ENCODE measurements at regions not wholly inside any gene's neighbourhood (a gene's known extent, or its start where the extent isn't known, plus 50 kb on each side); places are given as distances from the start of the nearest gene placed in this dataset.
"Not testable (repeated sequence)": the region's sequence is repeated elsewhere in the genome, so short reads cannot be mapped to it uniquely, and the experiment has no call there.

DNA sequence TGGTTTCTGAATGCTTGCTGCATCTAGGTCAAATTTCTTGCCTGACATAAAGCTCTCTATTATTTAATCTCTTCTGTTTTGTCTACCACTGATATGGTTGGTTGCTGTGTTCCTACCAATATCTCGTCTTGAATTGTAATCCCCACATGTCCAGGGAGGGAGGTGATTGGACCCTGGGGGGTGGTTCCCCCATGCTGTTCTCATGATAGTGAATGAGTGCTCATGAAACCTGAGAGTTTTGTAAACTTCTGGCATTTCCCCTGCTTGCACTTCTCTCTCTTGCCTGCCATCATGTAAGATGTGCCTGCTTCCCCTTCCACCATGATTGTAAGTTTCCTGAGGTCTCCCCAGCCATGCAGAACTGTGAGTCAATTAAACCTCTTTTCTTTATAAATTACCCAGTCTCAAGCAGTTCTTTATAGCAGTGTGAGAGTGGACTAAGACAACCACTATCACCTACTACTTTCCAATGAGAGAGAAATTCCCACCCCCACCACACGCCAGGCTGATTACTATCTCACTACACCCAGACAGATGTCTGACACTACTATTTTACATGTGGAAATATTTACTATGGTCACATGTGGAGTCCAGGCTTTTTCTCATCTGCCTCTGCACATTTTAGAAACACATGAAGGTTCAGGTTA lies 69.2 kb upstream of the ATP2B1 start:
- Histone ChIP-seq H3K4me1 (ENCODE audit: control insufficient read depth, insufficient read depth, low read length) (no peaks in the 10 kb centered on the region), H3K27me3 (ENCODE audit: control insufficient read depth, insufficient read depth) (no peaks in the 10 kb centered on the region), H3K4me3 (ENCODE audit: low read length) (no peak overlapping the region), H3K27ac (ENCODE audit: low read length) (no peak overlapping the region), H3K9me3 (ENCODE audit: control insufficient read depth, low read length) (no peaks in the 10 kb centered on the region)
- WGBS, result 75% methylated on average over 2 of the region's 2 CpGs
- DNase-seq (no peak), ATAC-seq (no peak)
- intact Hi-C loops (cut with DNase I), result no loop called here

DNA sequence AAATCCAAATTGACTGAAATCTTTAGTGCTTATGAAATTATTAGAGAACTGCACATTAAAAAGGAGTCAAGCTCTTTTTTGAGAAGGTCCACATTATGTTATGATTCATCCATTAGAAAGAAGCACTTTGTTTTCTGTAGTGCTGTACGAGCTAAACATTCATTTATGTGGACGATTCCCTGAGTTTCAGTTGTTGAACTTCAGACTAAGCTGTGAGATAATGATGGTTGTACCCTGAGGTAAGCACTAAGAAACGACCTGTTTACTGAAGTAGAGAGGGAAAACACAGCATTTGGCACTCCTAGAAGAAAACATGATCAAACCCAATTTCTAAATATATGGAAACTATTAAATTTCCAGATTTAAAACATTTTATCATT lies 67.3 kb upstream of the ATP2B1 start:
- intact Hi-C loops (cut with DNase I), result no loop called here
- Histone ChIP-seq H3K27ac (ENCODE audit: low read length) (no peak overlapping the region), H3K4me3 (ENCODE audit: low read length) (no peak overlapping the region), H3K27me3 (ENCODE audit: control insufficient read depth, insufficient read depth) (no peaks in the 10 kb centered on the region), H3K9me3 (ENCODE audit: control insufficient read depth, low read length) (no peaks in the 10 kb centered on the region), H3K4me1 (ENCODE audit: control insufficient read depth, insufficient read depth, low read length) (no peaks in the 10 kb centered on the region)
- ATAC-seq (no peak), DNase-seq (no peak)
- WGBS, result 66% methylated on average over 3 of the region's 3 CpGs

- WGBS, result 65% methylated on average over 6 of the region's 6 CpGs
- no peaks in the 10 kb centered on the region for H3K9me3 ChIP-seq (ENCODE audit: control insufficient read depth, low read length)
- H3K27ac ChIP-seq (ENCODE audit: low read length), result no peak overlapping the region
- intact Hi-C loops (cut with DNase I), result no loop called here
- H3K4me3 ChIP-seq (ENCODE audit: low read length), result no peak overlapping the region
- no peaks in the 10 kb centered on the region for H3K4me1 ChIP-seq (ENCODE audit: control insufficient read depth, insufficient read depth, low read length)
- ATAC-seq, result no peak
- no peak for DNase-seq
- H3K27me3 ChIP-seq (ENCODE audit: control insufficient read depth, insufficient read depth), result no peaks in the 10 kb centered on the region
Observed at GRCh38 chr12:89775063-89775985, 66.7 kb upstream of the ATP2B1 start.

GRCh38 chr12:89774645-89775044 lies 66.0 kb upstream of the ATP2B1 start:
- intact Hi-C loops (cut with DNase I), result no loop called here
- no peaks in the 10 kb centered on the region for H3K27me3 ChIP-seq (ENCODE audit: control insufficient read depth, insufficient read depth)
- H3K27ac ChIP-seq (ENCODE audit: low read length), result no peak overlapping the region
- ATAC-seq (no peak), DNase-seq (no peak)
- H3K9me3 ChIP-seq (ENCODE audit: control insufficient read depth, low read length), result no peaks in the 10 kb centered on the region
- WGBS, result 93% methylated on average over 1 of the region's 1 CpG
- no peaks in the 10 kb centered on the region for H3K4me1 ChIP-seq (ENCODE audit: control insufficient read depth, insufficient read depth, low read length)
- H3K4me3 ChIP-seq (ENCODE audit: low read length), result no peak overlapping the region

DNA sequence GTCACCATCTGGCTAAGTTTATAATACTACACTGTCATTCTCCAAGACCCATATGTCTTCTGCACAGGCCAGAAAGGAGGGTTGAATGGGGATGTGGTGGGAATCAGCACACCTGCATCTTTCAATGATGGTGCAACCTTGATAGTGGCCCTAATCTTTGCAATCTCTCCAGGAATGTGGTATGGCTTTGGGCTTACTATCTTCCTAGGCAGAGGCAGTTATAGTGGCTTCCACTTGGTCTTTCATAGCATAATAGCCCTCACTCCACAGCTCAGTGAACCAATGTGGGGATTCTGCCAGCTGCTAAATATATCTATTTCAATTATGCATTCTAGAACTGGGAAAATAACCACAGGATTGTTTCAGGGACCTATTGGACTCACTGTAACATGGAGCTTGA lies 61.8 kb upstream of the ATP2B1 start:
- intact Hi-C loops (cut with DNase I), result no loop called here

GRCh38 chr12:89769483-89769818 lies 60.8 kb upstream of the ATP2B1 start:
- 93% methylated on average over 1 of the region's 1 CpG for WGBS
- H3K27ac ChIP-seq (ENCODE audit: low read length), result no peak overlapping the region

More for the DNA sequence above, 61.8 kb upstream of the ATP2B1 start:
- Histone ChIP-seq H3K27ac (ENCODE audit: low read length) (no peak overlapping the region), H3K9me3 (ENCODE audit: control insufficient read depth, low read length) (no peaks in the 10 kb centered on the region), H3K4me1 (ENCODE audit: control insufficient read depth, insufficient read depth, low read length) (no peaks in the 10 kb centered on the region), H3K4me3 (ENCODE audit: low read length) (no peak overlapping the region), H3K27me3 (ENCODE audit: control insufficient read depth, insufficient read depth) (no peaks in the 10 kb centered on the region)
- DNase-seq (no peak), ATAC-seq (no peak)

GRCh38 chr12:89768586-89769482 lies 60.2 kb upstream of the ATP2B1 start:
- DNase-seq, result no peak
- 80% methylated on average over 3 of the region's 3 CpGs for WGBS
- H3K27me3 ChIP-seq (ENCODE audit: control insufficient read depth, insufficient read depth), result no peaks in the 10 kb centered on the region
- no peak for ATAC-seq
- H3K9me3 ChIP-seq (ENCODE audit: control insufficient read depth, low read length), result no peaks in the 10 kb centered on the region
- no peak overlapping the region for H3K4me3 ChIP-seq (ENCODE audit: low read length)
- H3K27ac ChIP-seq (ENCODE audit: low read length), result no peak overlapping the region
- H3K4me1 ChIP-seq (ENCODE audit: control insufficient read depth, insufficient read depth, low read length), result no peaks in the 10 kb centered on the region
- intact Hi-C loops (cut with DNase I), result no loop called here

More at GRCh38 chr12:89769483-89769818, 60.8 kb upstream of the ATP2B1 start:
- Histone ChIP-seq H3K4me3 (ENCODE audit: low read length) (no peak overlapping the region), H3K9me3 (ENCODE audit: control insufficient read depth, low read length) (no peaks in the 10 kb centered on the region), H3K4me1 (ENCODE audit: control insufficient read depth, insufficient read depth, low read length) (no peaks in the 10 kb centered on the region), H3K27me3 (ENCODE audit: control insufficient read depth, insufficient read depth) (no peaks in the 10 kb centered on the region)
- no peak for ATAC-seq
- intact Hi-C loops (cut with DNase I), result no loop called here
- no peak for DNase-seq

- no peaks in the 10 kb centered on the region for H3K9me3 ChIP-seq (ENCODE audit: control insufficient read depth, low read length)
- intact Hi-C loops (cut with DNase I), result no loop called here
- no peaks in the 10 kb centered on the region for H3K4me1 ChIP-seq (ENCODE audit: control insufficient read depth, insufficient read depth, low read length)
- H3K27me3 ChIP-seq (ENCODE audit: control insufficient read depth, insufficient read depth), result no peaks in the 10 kb centered on the region
- H3K27ac ChIP-seq (ENCODE audit: low read length), result no peak overlapping the region
- no peak overlapping the region for H3K4me3 ChIP-seq (ENCODE audit: low read length)
- WGBS, result 84% methylated on average over 3 of the region's 3 CpGs
- DNase-seq (no peak), ATAC-seq (no peak)
Observed at GRCh38 chr12:89765959-89766824, 57.6 kb upstream of the ATP2B1 start.

- H3K27me3 ChIP-seq (ENCODE audit: control insufficient read depth, insufficient read depth); H3K9me3 ChIP-seq (ENCODE audit: control insufficient read depth, low read length); H3K27ac ChIP-seq (ENCODE audit: low read length); H3K4me1 ChIP-seq (ENCODE audit: control insufficient read depth, insufficient read depth, low read length); DNase-seq; ATAC-seq; H3K4me3 ChIP-seq (ENCODE audit: low read length); intact Hi-C loops (cut with DNase I): not testable (repeated sequence)
- WGBS, result 95% methylated on average over 4 of the region's 4 CpGs
Observed at GRCh38 chr12:89764164-89764563, 55.5 kb upstream of the ATP2B1 start.

GRCh38 chr12:89762498-89763170 lies 54.0 kb upstream of the ATP2B1 start:
- H3K9me3 ChIP-seq (ENCODE audit: control insufficient read depth, low read length), result no peaks in the 10 kb centered on the region
- H3K27me3 ChIP-seq (ENCODE audit: control insufficient read depth, insufficient read depth), result no peaks in the 10 kb centered on the region
- ATAC-seq (no peak), DNase-seq (no peak)
- WGBS, result 76% methylated on average over 4 of the region's 4 CpGs
- no peaks in the 10 kb centered on the region for H3K4me1 ChIP-seq (ENCODE audit: control insufficient read depth, insufficient read depth, low read length)
- intact Hi-C loops (cut with DNase I), result no loop called here
- H3K27ac ChIP-seq (ENCODE audit: low read length), result no peak overlapping the region
- no peak overlapping the region for H3K4me3 ChIP-seq (ENCODE audit: low read length)
